ENCODE measurements at regions not wholly inside any gene's neighbourhood (a gene's known extent, or its start where the extent isn't known, plus 50 kb on each side); places are given as distances from the start of the nearest gene placed in this dataset.

DNA sequence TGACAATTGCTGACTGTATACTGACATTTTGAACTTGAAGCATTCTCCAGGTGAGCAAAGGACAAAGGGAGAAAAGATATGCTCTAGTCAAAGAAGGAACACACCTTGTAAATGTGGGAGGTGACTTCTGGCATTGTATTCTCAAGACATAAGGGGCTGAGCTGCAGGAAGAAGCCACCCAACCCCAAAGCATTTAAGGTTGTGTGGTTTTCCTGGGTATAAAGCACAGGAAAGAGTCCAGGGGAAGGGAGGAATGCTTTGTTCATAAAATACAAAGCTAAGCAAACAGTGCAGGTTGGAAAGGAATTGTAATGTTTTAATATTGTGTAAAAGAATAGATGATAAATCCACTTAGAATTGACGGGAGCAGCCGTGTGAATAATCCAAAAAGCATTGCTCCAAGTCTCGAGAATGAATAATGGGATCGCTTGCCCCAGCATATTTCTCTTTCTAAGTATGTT, 102.4 kb upstream of the LRIG1 start:
- TF ChIP-seq, protein P1, sequence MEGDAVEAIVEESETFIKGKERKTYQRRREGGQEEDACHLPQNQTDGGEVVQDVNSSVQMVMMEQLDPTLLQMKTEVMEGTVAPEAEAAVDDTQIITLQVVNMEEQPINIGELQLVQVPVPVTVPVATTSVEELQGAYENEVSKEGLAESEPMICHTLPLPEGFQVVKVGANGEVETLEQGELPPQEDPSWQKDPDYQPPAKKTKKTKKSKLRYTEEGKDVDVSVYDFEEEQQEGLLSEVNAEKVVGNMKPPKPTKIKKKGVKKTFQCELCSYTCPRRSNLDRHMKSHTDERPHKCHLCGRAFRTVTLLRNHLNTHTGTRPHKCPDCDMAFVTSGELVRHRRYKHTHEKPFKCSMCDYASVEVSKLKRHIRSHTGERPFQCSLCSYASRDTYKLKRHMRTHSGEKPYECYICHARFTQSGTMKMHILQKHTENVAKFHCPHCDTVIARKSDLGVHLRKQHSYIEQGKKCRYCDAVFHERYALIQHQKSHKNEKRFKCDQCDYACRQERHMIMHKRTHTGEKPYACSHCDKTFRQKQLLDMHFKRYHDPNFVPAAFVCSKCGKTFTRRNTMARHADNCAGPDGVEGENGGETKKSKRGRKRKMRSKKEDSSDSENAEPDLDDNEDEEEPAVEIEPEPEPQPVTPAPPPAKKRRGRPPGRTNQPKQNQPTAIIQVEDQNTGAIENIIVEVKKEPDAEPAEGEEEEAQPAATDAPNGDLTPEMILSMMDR (IDR thresholded peaks at IDR 0.05) = no peak
- TF ChIP-seq POLR2A (IDR thresholded peaks at IDR 0.05) (no peak), POLR2AphosphoS5 (IDR thresholded peaks at IDR 0.05; ENCODE audit: insufficient read depth in 1 of 2, low read depth in 1 of 2) (no peak)
